ENCODE measurements at regions not wholly inside any gene's neighbourhood (a gene's known extent, or its start where the extent isn't known, plus 50 kb on each side); places are given as distances from the start of the nearest gene placed in this dataset.

- TF ChIP-seq POLR2AphosphoS5 (IDR thresholded peaks at IDR 0.05) (no peak), CTCF (IDR thresholded peaks at IDR 0.05) (no peak), POLR2A (IDR thresholded peaks at IDR 0.05; ENCODE audit: low read depth) (no peak)
Observed at GRCh38 chrX:25181775-25182174, 166.0 kb upstream of the ARX start.

All from esophagus muscularis mucosa (tissue), 3 donors.